CD14-positive monocyte (primary cell): ENCODE measurements at regions not wholly inside any gene's neighbourhood (a gene's known extent, or its start where the extent isn't known, plus 50 kb on each side); places are given as distances from the start of the nearest gene placed in this dataset.

Source experiments
- DNase-seq, 3 donors: peaks; one replicate each; pipeline ENCODE4 v3.0.0-alpha.2; 2011 to 2022
- H2AFZ ChIP-seq: 2 replicates; pipeline ENCODE4 v1.6.0; 2012; ENCODE audit warnings: mild to moderate bottlenecking, low read depth, low read length, inconsistent platforms; ENCODE audit not compliant: insufficient read depth, poor library complexity, severe bottlenecking
- H3K27ac ChIP-seq, 2 donors: 1 replicate in 1 of 2; 2 replicates in 1 of 2; pipeline ENCODE4 v1.5.1; 2012 to 2013; ENCODE audit warnings: low read length in 2 of 2, control low read depth in 1 of 2, inconsistent platforms in 1 of 2, low read depth in 1 of 2, mild to moderate bottlenecking in 1 of 2
- H3K27me3 ChIP-seq, 2 donors: one replicate each; pipeline versions ENCODE4 v1.6.0 to v1.6.1; 2011 to 2013; ENCODE audit warnings: low read length in 2 of 2; ENCODE audit not compliant: control insufficient read depth in 2 of 2, insufficient read depth in 2 of 2
- H3K36me3 ChIP-seq, 2 donors: replicated peaks in 1 of 2; 1 replicate in 1 of 2; 2 replicates in 1 of 2; pipeline versions ENCODE4 v1.5.1 to v1.6.1; 2012 to 2013; ENCODE audit warnings: low read length in 2 of 2, control low read depth in 1 of 2, inconsistent platforms in 1 of 2, mild to moderate bottlenecking in 1 of 2; ENCODE audit not compliant: insufficient read depth in 2 of 2, control insufficient read depth in 1 of 2
- H3K4me1 ChIP-seq, 2 donors: 1 replicate in 1 of 2; 2 replicates in 1 of 2; pipeline versions ENCODE4 v1.5.1 to v1.6.1; 2012 to 2013; ENCODE audit warnings: low read length in 2 of 2, control low read depth in 1 of 2, inconsistent platforms in 1 of 2, mild to moderate bottlenecking in 1 of 2, moderate library complexity in 1 of 2; ENCODE audit not compliant: insufficient read depth in 2 of 2, control insufficient read depth in 1 of 2
- H3K4me2 ChIP-seq: replicated peaks from 2 replicates; pipeline ENCODE3; 2012; ENCODE audit warnings: low read length, moderate library complexity, mild to moderate bottlenecking; ENCODE audit not compliant: poor library complexity, severe bottlenecking; ENCODE audit errors: extremely low read depth
- H3K4me3 ChIP-seq, 3 experiments: fragments of 200-600 bp in 1 of 3; sonication (generic) in 1 of 3; replicated peaks in 1 of 3; 1 replicate in 2 of 3; 2 replicates in 1 of 3; pipeline ENCODE4 v1.5.1; 2011 to 2013; ENCODE audit warnings: low read length in 3 of 3, mild to moderate bottlenecking in 3 of 3, control low read depth in 2 of 3, low read depth in 2 of 3, inconsistent platforms in 1 of 3, moderate library complexity in 1 of 3
- H3K79me2 ChIP-seq: 2 replicates; pipeline ENCODE4 v1.6.0; 2012; ENCODE audit warnings: mild to moderate bottlenecking, control low read depth, inconsistent platforms, low read length, moderate library complexity; ENCODE audit not compliant: insufficient read depth
- H3K9ac ChIP-seq: 2 replicates; pipeline ENCODE4 v1.6.0; 2017; ENCODE audit warnings: low read length, mild to moderate bottlenecking; ENCODE audit not compliant: insufficient read depth, poor library complexity, severe bottlenecking
- H3K9me3 ChIP-seq, 2 donors: replicated peaks in 1 of 2; 1 replicate in 1 of 2; 2 replicates in 1 of 2; pipeline versions ENCODE4 v1.5.1 to v1.6.1; 2012 to 2013; ENCODE audit warnings: low read length in 2 of 2, control low read depth in 1 of 2; ENCODE audit not compliant: control insufficient read depth in 1 of 2, insufficient read depth in 1 of 2
- H4K20me1 ChIP-seq: 2 replicates; pipeline ENCODE4 v1.6.0; 2012; ENCODE audit warnings: mild to moderate bottlenecking, low read length, control low read depth, moderate library complexity; ENCODE audit not compliant: insufficient read depth
- H3K27ac Mint-ChIP-seq, 7 donors: one replicate each; pipeline ENCODE4 v1.8.0; 2020; ENCODE audit warnings: mild to moderate bottlenecking in 7 of 7, mixed read lengths in 7 of 7, moderate library complexity in 6 of 7, inconsistent platforms in 2 of 7
- H3K27me3 Mint-ChIP-seq, 3 donors: one replicate each; pipeline ENCODE4 v1.8.0; 2021 to 2022; ENCODE audit warnings: low read depth in 3 of 3, mild to moderate bottlenecking in 3 of 3, mixed read lengths in 3 of 3, moderate library complexity in 3 of 3, inconsistent platforms in 1 of 3
- H3K36me3 Mint-ChIP-seq, 2 donors: one replicate each; pipeline ENCODE4 v1.8.0; 2020; ENCODE audit warnings: mixed read lengths in 2 of 2, inconsistent platforms in 1 of 2, mild to moderate bottlenecking in 1 of 2
- H3K4me1 Mint-ChIP-seq: one replicate; pipeline ENCODE4 v1.8.0; 2020; ENCODE audit warnings: mild to moderate bottlenecking, mixed read lengths
- H3K4me3 Mint-ChIP-seq, 2 donors: one replicate each; pipeline ENCODE4 v1.8.0; 2020; ENCODE audit warnings: mild to moderate bottlenecking in 2 of 2, mixed read lengths in 2 of 2, moderate library complexity in 1 of 2
- H3K9me3 Mint-ChIP-seq, 7 donors: one replicate each; pipeline ENCODE4 v1.8.0; 2020 to 2022; ENCODE audit warnings: mixed read lengths in 7 of 7, mild to moderate bottlenecking in 6 of 7, moderate library complexity in 6 of 7, inconsistent platforms in 2 of 7
- WGBS: methylation state at CpG from one replicate; pipeline ENCODE4 v1.1.5; 2013; ENCODE audit warnings: missing lambda C conversion rate; ENCODE audit not compliant: insufficient coverage; 5-methylcytosine and 5-hydroxymethylcytosine counted together
- intact Hi-C, 2 donors: fragments of 100-400 bp; cut with micrococcal nuclease; formaldehyde crosslinking; loops; one replicate each; pipeline versions ENCODE4 v1.15.0 to v1.15.1; 2023
- TF ChIP-seq, protein P1 (sequence below): fragments of 200-600 bp; IDR thresholded peaks from one replicate; pipeline ENCODE4 v1.8.0; 2022; ENCODE audit warnings: antibody characterized with exemption, mild to moderate bottlenecking

DNA sequence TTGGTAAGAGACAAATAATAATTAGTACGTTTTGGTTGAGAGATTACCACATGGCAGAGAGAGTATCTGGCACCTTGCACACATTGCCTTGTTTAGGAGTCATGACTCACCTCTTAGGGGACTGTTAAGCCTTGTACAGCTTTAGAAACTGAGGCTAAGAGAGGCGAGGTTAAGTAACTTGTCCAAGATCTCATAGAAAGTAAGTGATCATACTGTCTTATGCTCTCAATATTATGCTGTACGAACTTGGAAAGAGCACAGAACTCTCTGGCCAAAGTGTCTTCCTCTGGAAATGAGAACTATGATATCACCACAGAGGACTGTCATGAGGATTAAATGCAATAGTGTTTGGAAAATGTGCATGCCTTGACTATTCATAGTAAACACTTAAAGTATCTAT is 249.0 kb downstream of the UTRN start:
- peaks cover 65 to 82% of the 10 kb centered on the region in 2 donors for H3K36me3 ChIP-seq
- peaks cover under 1% of the 10 kb centered on the region for H4K20me1 ChIP-seq
- no peaks in the 10 kb centered on the region for H3K79me2 ChIP-seq
- peaks cover 4 to 7% of the 10 kb centered on the region in 2 donors for H3K9me3 ChIP-seq
- H3K9me3 Mint-ChIP-seq: peaks cover 0 to 10% (median 5%) of the 10 kb centered on the region in 7 donors
- no peak overlapping the region for H3K9ac ChIP-seq
- no peak overlapping the region for H3K4me2 ChIP-seq
- no peaks in the 10 kb centered on the region for H3K27me3 Mint-ChIP-seq
- H3K27me3 ChIP-seq: no peaks in the 10 kb centered on the region
- no peak overlapping the region for H2AFZ ChIP-seq
- intact Hi-C loops: no loop called here
- TF ChIP-seq, protein P1, sequence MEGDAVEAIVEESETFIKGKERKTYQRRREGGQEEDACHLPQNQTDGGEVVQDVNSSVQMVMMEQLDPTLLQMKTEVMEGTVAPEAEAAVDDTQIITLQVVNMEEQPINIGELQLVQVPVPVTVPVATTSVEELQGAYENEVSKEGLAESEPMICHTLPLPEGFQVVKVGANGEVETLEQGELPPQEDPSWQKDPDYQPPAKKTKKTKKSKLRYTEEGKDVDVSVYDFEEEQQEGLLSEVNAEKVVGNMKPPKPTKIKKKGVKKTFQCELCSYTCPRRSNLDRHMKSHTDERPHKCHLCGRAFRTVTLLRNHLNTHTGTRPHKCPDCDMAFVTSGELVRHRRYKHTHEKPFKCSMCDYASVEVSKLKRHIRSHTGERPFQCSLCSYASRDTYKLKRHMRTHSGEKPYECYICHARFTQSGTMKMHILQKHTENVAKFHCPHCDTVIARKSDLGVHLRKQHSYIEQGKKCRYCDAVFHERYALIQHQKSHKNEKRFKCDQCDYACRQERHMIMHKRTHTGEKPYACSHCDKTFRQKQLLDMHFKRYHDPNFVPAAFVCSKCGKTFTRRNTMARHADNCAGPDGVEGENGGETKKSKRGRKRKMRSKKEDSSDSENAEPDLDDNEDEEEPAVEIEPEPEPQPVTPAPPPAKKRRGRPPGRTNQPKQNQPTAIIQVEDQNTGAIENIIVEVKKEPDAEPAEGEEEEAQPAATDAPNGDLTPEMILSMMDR: no peak
- no peak overlapping the region for H3K4me3 ChIP-seq
- no peak overlapping the region for H3K4me3 Mint-ChIP-seq
- no CpG with 5 or more reads among the region's 3 CpGs for WGBS
- DNase-seq: no peak
- no peaks in the 10 kb centered on the region for H3K4me1 ChIP-seq
- no peaks in the 10 kb centered on the region for H3K4me1 Mint-ChIP-seq
- H3K27ac ChIP-seq: no peak overlapping the region
- H3K27ac Mint-ChIP-seq: no peak overlapping the region
- peaks cover 53 to 75% of the 10 kb centered on the region in 2 donors for H3K36me3 Mint-ChIP-seq

DNA sequence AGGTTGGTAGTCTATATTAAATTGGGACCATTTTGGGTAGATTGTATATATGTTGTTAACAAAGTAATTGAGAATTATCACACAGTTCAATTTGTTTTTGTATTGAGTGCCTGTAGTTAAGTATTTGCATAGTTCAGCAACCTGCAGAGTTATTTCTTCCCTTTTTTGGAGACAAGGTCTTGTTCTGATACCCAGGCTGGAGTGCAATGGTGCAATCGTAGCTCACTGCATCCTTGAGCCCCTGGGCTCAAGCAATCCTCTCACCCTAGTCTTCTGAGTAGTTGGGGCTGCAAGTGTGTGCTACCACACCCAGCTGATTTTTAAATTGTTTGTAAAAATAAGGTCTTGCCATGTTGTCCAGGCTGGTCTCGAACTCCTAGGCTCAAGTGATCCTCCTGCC is 250.5 kb downstream of the UTRN start:
- Histone ChIP-seq H3K4me1 (no peaks in the 10 kb centered on the region), H3K4me2 (no peak overlapping the region), H3K79me2 (no peaks in the 10 kb centered on the region), H3K27me3 (no peaks in the 10 kb centered on the region), H3K36me3 (peaks cover 65 to 82% of the 10 kb centered on the region in 2 donors), H2AFZ (no peak overlapping the region), H3K9me3 (peaks cover 4 to 7% of the 10 kb centered on the region in 2 donors), H4K20me1 (no peaks in the 10 kb centered on the region), H3K4me3 (no peak overlapping the region), H3K9ac (no peak overlapping the region), H3K27ac (no peak overlapping the region)
- TF ChIP-seq, protein P1: no peak
- 100% methylated on average over 1 of the region's 2 CpGs for WGBS
- intact Hi-C loops: no loop called here
- H3K9me3 Mint-ChIP-seq: peaks cover 0 to 10% (median 4%) of the 10 kb centered on the region in 7 donors
- H3K4me1 Mint-ChIP-seq: no peaks in the 10 kb centered on the region
- H3K27me3 Mint-ChIP-seq: no peaks in the 10 kb centered on the region
- H3K36me3 Mint-ChIP-seq: peaks cover 53 to 74% of the 10 kb centered on the region in 2 donors
- no peak overlapping the region for H3K4me3 Mint-ChIP-seq
- H3K27ac Mint-ChIP-seq: peak overlapping the region in 1 of 7 donors; percentile 35
- DNase-seq: no peak
